NT2/D1 (cell line): ENCODE measurements at regions not wholly inside any gene's neighbourhood (a gene's known extent, or its start where the extent isn't known, plus 50 kb on each side); places are given as distances from the start of the nearest gene placed in this dataset.

ENCODE experiments used
- DNase-seq: peaks from one replicate; pipeline ENCODE4 v3.0.0-alpha.2; 2011; ENCODE audit warnings: low read depth, low spot score
- H3K27me3 ChIP-seq: 2 replicates; pipeline ENCODE4 v1.6.0; 2011; ENCODE audit warnings: mild to moderate bottlenecking; ENCODE audit not compliant: insufficient read length, insufficient read depth
- H3K36me3 ChIP-seq: 2 replicates; pipeline ENCODE4 v1.6.1; 2011; ENCODE audit warnings: mild to moderate bottlenecking, low read length, mixed read lengths; ENCODE audit not compliant: insufficient read depth, insufficient read length
- H3K4me1 ChIP-seq: 2 replicates; pipeline ENCODE4 v1.5.1; 2011; ENCODE audit not compliant: insufficient read depth, insufficient read length
- H3K4me3 ChIP-seq: 2 replicates; pipeline ENCODE4 v1.5.1; 2011; ENCODE audit warnings: low read depth; ENCODE audit not compliant: insufficient read length
- H3K9ac ChIP-seq: 2 replicates; pipeline ENCODE4 v1.6.0; 2011; ENCODE audit warnings: low read depth; ENCODE audit not compliant: insufficient read length
- H3K9me3 ChIP-seq: 2 replicates; pipeline ENCODE4 v1.5.1; 2011; ENCODE audit warnings: mild to moderate bottlenecking, low read length; ENCODE audit not compliant: insufficient read depth
- SUZ12 ChIP-seq: IDR thresholded peaks from 2 replicates; pipeline ENCODE4 v1.6.1; 2011; ENCODE audit not compliant: insufficient read length, insufficient read depth; ENCODE audit errors: extremely low read depth
- YY1 ChIP-seq: IDR thresholded peaks from 2 replicates; pipeline ENCODE4 v1.6.1; 2011; ENCODE audit not compliant: insufficient read length, insufficient read depth
- ZNF274 ChIP-seq: IDR thresholded peaks from 2 replicates; pipeline ENCODE4 v1.6.1; 2011; ENCODE audit warnings: mild to moderate bottlenecking, low read depth, low read length

DNA sequence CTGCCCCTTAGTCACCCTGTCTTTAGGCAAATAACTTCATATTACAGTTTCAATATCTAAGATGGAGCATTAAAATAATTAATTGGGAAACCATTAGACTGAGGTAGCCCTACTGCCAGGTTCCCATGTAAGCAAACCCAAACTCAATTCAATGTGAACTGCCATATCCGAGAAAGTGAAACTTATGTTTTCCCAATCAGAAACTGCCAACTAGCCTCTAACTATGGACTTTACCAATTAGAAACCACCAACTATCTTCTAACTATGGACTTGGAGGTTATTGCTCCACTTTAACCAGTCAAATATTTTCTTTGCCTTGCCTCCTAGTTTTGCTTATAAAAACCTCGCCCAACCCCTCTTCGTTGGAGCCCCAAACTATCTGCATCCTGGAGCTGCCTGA is 218.5 kb downstream of the ENC1 start:
- Histone ChIP-seq H3K36me3 (no peaks in the 10 kb centered on the region), H3K4me3 (no peak overlapping the region), H3K9ac (no peak overlapping the region), H3K9me3 (no peaks in the 10 kb centered on the region), H3K4me1 (no peaks in the 10 kb centered on the region), H3K27me3 (no peaks in the 10 kb centered on the region)
- DNase-seq, result no peak
- no peak for TF ChIP-seq ZNF274
- TF ChIP-seq YY1, result no peak
- no peak for TF ChIP-seq SUZ12

DNA sequence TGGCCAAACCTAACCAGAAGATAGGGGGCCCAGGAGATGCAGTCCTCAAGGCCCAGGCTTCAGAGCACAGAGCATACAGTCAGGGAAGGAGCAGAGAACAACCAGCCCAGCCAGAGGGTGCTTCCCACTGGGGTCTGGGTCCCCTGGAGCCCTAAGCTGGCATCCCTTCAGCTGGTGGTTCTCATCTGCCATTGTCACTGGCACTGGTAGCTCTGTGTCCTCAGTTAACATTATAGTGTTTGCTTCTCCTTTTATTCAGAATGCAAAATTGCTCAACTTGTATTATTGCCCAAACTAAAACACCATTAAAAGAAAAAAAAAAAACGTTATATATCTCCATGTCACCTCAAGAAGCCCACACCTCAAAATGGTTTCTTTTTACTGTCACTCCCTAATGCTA is 219.2 kb downstream of the ENC1 start:
- H3K4me3 ChIP-seq, result no peak overlapping the region
- no peaks in the 10 kb centered on the region for H3K9me3 ChIP-seq
- no peak overlapping the region for H3K9ac ChIP-seq
- DNase-seq, result no peak
- H3K4me1 ChIP-seq, result no peaks in the 10 kb centered on the region
- no peaks in the 10 kb centered on the region for H3K36me3 ChIP-seq
- no peak for TF ChIP-seq SUZ12
- TF ChIP-seq YY1, result no peak
- no peak for TF ChIP-seq ZNF274
- H3K27me3 ChIP-seq, result no peaks in the 10 kb centered on the region

DNA sequence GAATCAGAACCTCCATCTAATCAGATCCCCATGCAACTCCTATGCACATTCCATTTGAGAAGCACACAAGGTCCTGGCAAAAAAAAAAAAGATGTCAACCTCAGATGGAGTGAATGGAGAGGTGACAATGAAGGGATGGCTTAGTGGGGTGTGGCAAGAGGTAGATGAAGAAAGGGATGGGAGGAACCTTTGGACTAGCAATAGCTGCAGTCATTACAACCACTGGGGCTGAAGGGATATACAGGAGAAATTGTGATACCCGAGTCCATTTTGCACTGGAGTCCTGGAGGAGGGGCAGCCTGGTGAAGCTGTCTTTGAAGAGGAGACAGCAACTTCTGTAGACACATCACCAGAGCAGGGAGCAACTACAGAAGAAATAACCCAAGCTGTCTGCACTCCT is 219.6 kb downstream of the ENC1 start:
- no peak overlapping the region for H3K4me3 ChIP-seq
- H3K27me3 ChIP-seq, result no peaks in the 10 kb centered on the region
- no peak for TF ChIP-seq ZNF274
- no peak for TF ChIP-seq SUZ12
- no peak for TF ChIP-seq YY1
- no peaks in the 10 kb centered on the region for H3K36me3 ChIP-seq
- no peaks in the 10 kb centered on the region for H3K9me3 ChIP-seq
- H3K4me1 ChIP-seq, result no peaks in the 10 kb centered on the region
- H3K9ac ChIP-seq, result no peak overlapping the region
- DNase-seq, result no peak

DNA sequence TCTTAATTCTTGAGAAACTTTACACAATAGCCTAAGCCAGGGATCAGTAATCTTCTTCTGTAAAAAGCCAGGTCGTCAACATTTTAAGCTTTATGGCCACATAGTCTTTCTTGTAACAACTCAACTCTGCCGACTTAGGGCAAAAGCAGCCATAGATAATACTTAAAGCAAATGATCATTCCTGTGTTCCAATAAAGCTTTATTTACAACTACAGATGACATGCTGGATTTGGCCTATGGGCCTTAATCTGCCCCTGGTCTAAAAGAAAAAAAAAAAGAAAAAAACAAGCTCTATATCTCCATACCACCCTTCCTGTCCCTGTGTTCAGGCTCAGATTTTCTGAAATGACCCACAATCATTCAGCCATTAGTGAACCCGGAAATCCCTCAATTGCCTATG is 220.3 kb downstream of the ENC1 start:
- no peaks in the 10 kb centered on the region for H3K4me1 ChIP-seq
- TF ChIP-seq SUZ12 (no peak), YY1 (no peak), ZNF274 (no peak)
- H3K4me3 ChIP-seq, result no peak overlapping the region
- H3K9me3 ChIP-seq, result no peaks in the 10 kb centered on the region
- no peaks in the 10 kb centered on the region for H3K36me3 ChIP-seq
- no peaks in the 10 kb centered on the region for H3K27me3 ChIP-seq
- no peak for DNase-seq
- no peak overlapping the region for H3K9ac ChIP-seq

DNA sequence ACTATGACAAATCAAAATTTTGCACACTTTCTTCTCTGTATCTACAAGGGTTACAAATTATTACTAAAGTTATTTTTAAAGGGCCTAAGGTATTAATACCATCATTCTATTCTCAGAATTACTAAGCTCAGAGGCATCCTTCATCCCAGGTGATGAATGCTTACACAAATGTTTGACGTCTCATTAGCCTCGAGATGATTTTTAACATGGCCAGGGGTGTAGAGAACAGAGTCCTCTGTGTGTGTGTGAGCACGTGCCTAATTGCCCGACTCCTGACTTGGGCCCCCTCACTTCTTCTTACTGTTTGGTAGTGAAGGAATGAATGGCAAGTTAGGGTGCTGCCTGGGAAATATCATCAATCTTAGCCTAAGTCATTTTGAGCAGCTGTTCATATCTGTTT is 221.1 kb downstream of the ENC1 start:
- Histone ChIP-seq H3K4me1 (no peaks in the 10 kb centered on the region), H3K9ac (no peak overlapping the region), H3K4me3 (no peak overlapping the region), H3K9me3 (no peaks in the 10 kb centered on the region), H3K27me3 (no peaks in the 10 kb centered on the region), H3K36me3 (no peaks in the 10 kb centered on the region)
- no peak for DNase-seq
- TF ChIP-seq SUZ12 (no peak), YY1 (no peak), ZNF274 (no peak)

DNA sequence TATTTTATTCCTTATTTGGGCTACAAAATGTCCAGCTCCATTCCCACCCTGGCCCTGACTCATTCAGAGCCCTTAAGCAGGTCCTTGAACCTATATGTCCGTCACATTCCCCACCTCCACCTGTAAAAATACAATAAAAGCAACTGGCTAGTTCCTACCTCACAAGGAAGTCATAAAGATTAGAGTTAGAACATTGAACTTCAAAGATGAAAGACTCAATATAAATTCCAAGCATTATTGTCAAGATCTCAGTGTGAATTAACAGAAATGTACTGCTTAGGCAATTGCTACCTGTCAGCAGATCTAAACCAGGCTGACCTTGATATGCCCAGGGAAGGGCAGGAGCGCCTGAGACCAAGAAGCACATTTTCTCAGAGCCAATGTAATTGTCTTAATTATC is 221.8 kb downstream of the ENC1 start:
- TF ChIP-seq ZNF274 (no peak), YY1 (no peak), SUZ12 (no peak)
- no peak for DNase-seq
- no peak overlapping the region for H3K4me3 ChIP-seq
- H3K27me3 ChIP-seq, result no peaks in the 10 kb centered on the region
- no peak overlapping the region for H3K9ac ChIP-seq
- no peaks in the 10 kb centered on the region for H3K4me1 ChIP-seq
- no peaks in the 10 kb centered on the region for H3K9me3 ChIP-seq
- H3K36me3 ChIP-seq, result no peaks in the 10 kb centered on the region

DNA sequence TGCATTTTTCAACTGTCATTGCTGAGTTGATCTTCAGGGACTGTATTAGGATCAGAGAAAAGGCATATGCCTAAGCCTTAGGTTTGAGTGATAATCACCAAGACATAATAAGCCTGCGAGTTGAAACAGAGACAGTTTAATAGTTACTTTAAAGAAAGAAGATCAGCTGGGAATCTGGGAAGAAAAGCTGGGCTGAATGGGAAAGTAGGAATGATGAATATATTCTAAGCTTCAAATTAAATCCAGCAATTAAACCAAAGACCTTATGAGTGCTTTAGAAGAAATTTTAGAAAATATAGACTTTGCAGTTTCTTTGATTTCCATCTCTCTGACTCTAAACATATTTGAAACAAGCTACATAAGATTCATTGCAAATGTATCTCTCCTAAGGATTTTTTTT is 222.3 kb downstream of the ENC1 start:
- Histone ChIP-seq H3K4me1 (no peaks in the 10 kb centered on the region), H3K9ac (no peak overlapping the region), H3K4me3 (no peak overlapping the region), H3K36me3 (no peaks in the 10 kb centered on the region), H3K9me3 (no peaks in the 10 kb centered on the region), H3K27me3 (no peaks in the 10 kb centered on the region)
- DNase-seq, result no peak
- TF ChIP-seq SUZ12 (no peak), ZNF274 (no peak), YY1 (no peak)

DNA sequence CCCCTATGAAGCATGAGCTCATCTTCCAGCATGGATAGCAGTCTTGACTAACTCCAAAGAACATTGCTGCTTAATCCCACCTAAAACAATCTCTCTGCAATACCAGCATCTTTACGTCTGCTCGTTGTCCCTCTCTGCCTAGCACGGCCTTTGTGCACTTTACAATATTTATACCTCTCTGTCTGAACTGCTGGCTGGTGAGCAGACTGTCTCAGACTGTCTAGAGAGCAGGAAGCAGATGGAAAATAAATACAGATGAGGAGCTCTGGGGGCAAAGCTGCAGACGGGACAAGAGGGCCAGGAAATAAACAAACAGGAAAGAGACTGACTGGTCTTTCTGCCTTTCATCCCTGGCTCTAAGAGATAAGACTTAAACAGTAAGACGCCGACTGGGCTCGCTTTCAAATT is 224.8 kb downstream of the ENC1 start:
- H3K4me1 ChIP-seq, result no peaks in the 10 kb centered on the region
- H3K9ac ChIP-seq, result no peak overlapping the region
- no peaks in the 10 kb centered on the region for H3K9me3 ChIP-seq
- H3K4me3 ChIP-seq, result no peak overlapping the region
- H3K36me3 ChIP-seq, result no peaks in the 10 kb centered on the region
- DNase-seq, result no peak
- TF ChIP-seq YY1 (no peak), SUZ12 (no peak), ZNF274 (no peak)
- H3K27me3 ChIP-seq, result no peaks in the 10 kb centered on the region
